Uterus (tissue), 2 donors: ENCODE measurements at regions not wholly inside any gene's neighbourhood (a gene's known extent, or its start where the extent isn't known, plus 50 kb on each side); places are given as distances from the start of the nearest gene placed in this dataset.

Experiments used
- CTCF ChIP-seq, 4 experiments: fragments of 200-600 bp in 2 of 4; fragments of 450-650 bp in 2 of 4; sonication (generic) in 2 of 4; IDR thresholded peaks; one replicate each; pipeline ENCODE4 v1.5.1; 2016 to 2019; ENCODE audit warnings: antibody characterized with exemption in 4 of 4, mild to moderate bottlenecking in 2 of 4, moderate library complexity in 1 of 4
- POLR2A ChIP-seq, 2 donors: fragments of 450-650 bp; IDR thresholded peaks; one replicate each; pipeline ENCODE4 v1.6.1; 2016; ENCODE audit warnings: antibody characterized with exemption in 2 of 2, mild to moderate bottlenecking in 1 of 2, moderate library complexity in 1 of 2

- TF ChIP-seq CTCF (IDR thresholded peaks at IDR 0.05) (no peak), POLR2A (IDR thresholded peaks at IDR 0.05) (no peak)
Measured at GRCh38 chr16:87007907-87008306, 309.3 kb downstream of the C16orf95 start.
